Stomach (tissue), 8 donors: ENCODE measurements at regions not wholly inside any gene's neighbourhood (a gene's known extent, or its start where the extent isn't known, plus 50 kb on each side); places are given as distances from the start of the nearest gene placed in this dataset.

Experiments used
- DNase-seq, 2 donors: peaks; one replicate each; pipeline versions ENCODE4 v3.0.0 to v3.0.0-alpha.2; 2013 to 2019
- H3K27ac ChIP-seq, 5 donors: fragments of 200-600 bp in 4 of 5; sonication (generic) in 4 of 5; one replicate each; pipeline ENCODE4 v1.5.1; 2013 to 2019; ENCODE audit warnings: mild to moderate bottlenecking in 1 of 5, moderate library complexity in 1 of 5
- H3K27me3 ChIP-seq, 3 donors: fragments of 200-600 bp; sonication (generic); one replicate each; pipeline ENCODE4 v1.5.1; 2017 to 2019; ENCODE audit warnings: mixed run types in 1 of 3
- H3K36me3 ChIP-seq, 4 donors: fragments of 200-600 bp; sonication (generic); 1 replicate in 3 of 4; 2 replicates in 1 of 4; pipeline ENCODE4 v1.5.1; 2016 to 2019
- H3K4me1 ChIP-seq, 4 donors: fragments of 200-600 bp; sonication (generic); one replicate each; pipeline ENCODE4 v1.5.1; 2016 to 2019
- H3K4me3 ChIP-seq, 4 donors: fragments of 200-600 bp; sonication (generic) in 3 of 4; one replicate each; pipeline ENCODE4 v1.5.1; 2016 to 2019; ENCODE audit warnings: mild to moderate bottlenecking in 1 of 4
- H3K9me3 ChIP-seq, 4 donors: fragments of 200-600 bp; sonication (generic); one replicate each; pipeline ENCODE4 v1.5.1; 2016 to 2019
- CTCF ChIP-seq, 7 experiments: fragments of 450-650 bp in 4 of 7; fragments of 200-600 bp in 3 of 7; sonication (generic) in 3 of 7; IDR thresholded peaks; one replicate each; pipeline ENCODE4 v1.5.1; 2016 to 2019; ENCODE audit warnings: antibody characterized with exemption in 7 of 7, control low read depth in 2 of 7, mild to moderate bottlenecking in 1 of 7
- EP300 ChIP-seq: sonication (generic); formaldehyde crosslinking; IDR thresholded peaks from one replicate; pipeline ENCODE4 v1.6.1; 2017; ENCODE audit warnings: antibody characterized with exemption
- POLR2A ChIP-seq, 4 donors: fragments of 450-650 bp; IDR thresholded peaks; one replicate each; pipeline ENCODE4 v1.6.1; 2016; ENCODE audit warnings: antibody characterized with exemption in 4 of 4, control low read depth in 2 of 4, mild to moderate bottlenecking in 1 of 4, moderate library complexity in 1 of 4
- POLR2AphosphoS5 ChIP-seq, 3 donors: sonication (generic); formaldehyde crosslinking; IDR thresholded peaks; one replicate each; pipeline ENCODE4 v1.6.1; 2016; ENCODE audit warnings: antibody characterized with exemption in 3 of 3
- WGBS, 5 donors: extraction: QIAGEN DNeasy Blood & Tissue Kit in 3 of 5; methylation state at CpG; one replicate each; pipeline versions ENCODE4 v1.1.5 to v1.1.7; 2013 to 2018; 5-methylcytosine and 5-hydroxymethylcytosine counted together
- intact Hi-C: fragments of 100-400 bp; cut with DNase I; formaldehyde crosslinking; loops from one replicate; pipeline ENCODE4 v1.15.1; 2023; ENCODE audit warnings: low total_unique reads
- donor health status: healthy with polysubstance abuse.
- donor health status: Bipolar disorder and iron deficiency.
- donor health status: healthy.

GRCh38 chr2:167340322-167340721 is 452.0 kb downstream of the XIRP2 start:
- TF ChIP-seq EP300 (no peak), POLR2A (IDR thresholded peaks at IDR 0.05) (no peak), CTCF (IDR thresholded peaks at IDR 0.05) (no peak), POLR2AphosphoS5 (IDR thresholded peaks at IDR 0.05) (no peak)
- no peak overlapping the region for H3K27ac ChIP-seq
- no peaks in the 10 kb centered on the region for H3K27me3 ChIP-seq
- H3K36me3 ChIP-seq: no peaks in the 10 kb centered on the region
- no peaks in the 10 kb centered on the region for H3K4me1 ChIP-seq
- intact Hi-C loops: no loop called here
- DNase-seq: no peak
- no peaks in the 10 kb centered on the region for H3K9me3 ChIP-seq
- H3K4me3 ChIP-seq: no peak overlapping the region
- WGBS, 5 donors: 87 to 94% (median 92%) methylated on average over 4 of the region's 4 CpGs

GRCh38 chr2:167336213-167336612 is 447.9 kb downstream of the XIRP2 start:
- Histone ChIP-seq H3K27me3 (no peaks in the 10 kb centered on the region), H3K27ac (no peak overlapping the region), H3K36me3 (no peaks in the 10 kb centered on the region), H3K4me1 (no peaks in the 10 kb centered on the region), H3K4me3 (no peak overlapping the region), H3K9me3 (no peaks in the 10 kb centered on the region)
- intact Hi-C loops: no loop called here
- TF ChIP-seq POLR2AphosphoS5 (IDR thresholded peaks at IDR 0.05) (no peak), POLR2A (IDR thresholded peaks at IDR 0.05) (no peak), CTCF (IDR thresholded peaks at IDR 0.05) (no peak), EP300 (no peak)
- DNase-seq: no peak
- WGBS, 5 donors: 74 to 81% (median 79%) methylated on average over 2 of the region's 2 CpGs

GRCh38 chr2:167335541-167335992 is 447.3 kb downstream of the XIRP2 start:
- WGBS, 5 donors: 85 to 94% (median 86%) methylated on average over 2 of the region's 2 CpGs
- no peak overlapping the region for H3K27ac ChIP-seq
- TF ChIP-seq POLR2AphosphoS5 (IDR thresholded peaks at IDR 0.05) (no peak), EP300 (no peak), POLR2A (IDR thresholded peaks at IDR 0.05) (no peak), CTCF (IDR thresholded peaks at IDR 0.05) (no peak)
- no peaks in the 10 kb centered on the region for H3K4me1 ChIP-seq
- H3K36me3 ChIP-seq: no peaks in the 10 kb centered on the region
- no peaks in the 10 kb centered on the region for H3K27me3 ChIP-seq
- intact Hi-C loops: no loop called here
- DNase-seq: no peak
- no peak overlapping the region for H3K4me3 ChIP-seq
- H3K9me3 ChIP-seq: no peaks in the 10 kb centered on the region

- WGBS, 5 donors: 31 to 43% (median 36%) methylated on average over 1 of the region's 1 CpG
- intact Hi-C loops: no loop called here
- H3K27me3 ChIP-seq: no peaks in the 10 kb centered on the region
- no peak for DNase-seq
- no peak for TF ChIP-seq CTCF (IDR thresholded peaks at IDR 0.05)
- no peak for TF ChIP-seq POLR2AphosphoS5 (IDR thresholded peaks at IDR 0.05)
- TF ChIP-seq POLR2A (IDR thresholded peaks at IDR 0.05): no peak
- TF ChIP-seq EP300: no peak
- H3K4me1 ChIP-seq: no peaks in the 10 kb centered on the region
- H3K27ac ChIP-seq: no peak overlapping the region
- no peaks in the 10 kb centered on the region for H3K36me3 ChIP-seq
- no peak overlapping the region for H3K4me3 ChIP-seq
- peaks cover 0 to 5% (median 0%) of the 10 kb centered on the region in 4 donors for H3K9me3 ChIP-seq
Observed at GRCh38 chr2:167334146-167334742, 446.0 kb downstream of the XIRP2 start.
